ENCODE measurements at regions not wholly inside any gene's neighbourhood (a gene's known extent, or its start where the extent isn't known, plus 50 kb on each side); places are given as distances from the start of the nearest gene placed in this dataset.
"Not testable (repeated sequence)": the region's sequence is repeated elsewhere in the genome, so short reads cannot be mapped to it uniquely, and the experiment has no call there.

DNA sequence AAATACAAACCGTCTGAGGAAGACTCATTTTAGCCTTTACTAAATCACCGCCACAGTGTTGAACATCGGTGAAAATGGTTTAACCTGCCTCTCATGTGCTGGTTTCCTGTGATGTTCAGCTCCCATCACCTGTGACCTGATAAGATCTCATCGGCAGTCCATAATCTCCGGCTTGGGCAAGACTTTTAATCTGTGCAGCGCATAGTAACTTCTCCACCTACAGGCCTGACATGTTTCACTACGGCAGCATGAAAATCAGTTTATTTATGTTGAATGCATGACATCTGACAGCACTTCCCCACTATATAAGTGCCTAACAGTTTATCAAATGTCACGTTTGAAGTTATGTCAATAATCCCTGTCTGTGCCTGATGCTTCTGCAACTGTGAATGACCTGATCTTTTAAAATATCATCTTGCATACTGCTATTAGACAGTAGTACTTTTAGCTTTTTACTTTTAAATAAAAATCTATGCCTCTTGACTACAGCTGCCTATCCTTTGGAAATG lies 1919.8 kb upstream of the AGA start:
- no peak for DNase-seq

DNA sequence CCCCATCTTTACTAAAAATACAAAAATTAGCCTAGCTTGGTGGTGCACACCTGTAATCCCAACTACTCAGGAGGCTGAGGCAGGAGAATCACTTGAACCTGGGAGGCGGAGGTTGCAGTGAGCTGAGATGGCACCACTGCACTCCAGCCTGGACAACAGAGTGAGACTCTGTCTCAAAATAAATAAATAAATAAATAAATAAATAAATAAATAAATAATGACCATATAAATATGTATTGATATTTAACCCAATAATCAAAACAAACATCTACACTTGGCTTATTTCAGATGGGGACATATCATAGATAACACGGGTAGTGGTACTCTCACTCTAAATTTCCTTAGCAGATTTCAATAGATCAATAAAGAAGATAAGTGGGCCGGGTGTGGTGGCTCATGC lies 1923.7 kb upstream of the AGA start:
- DNase-seq, result not testable (repeated sequence)

DNA sequence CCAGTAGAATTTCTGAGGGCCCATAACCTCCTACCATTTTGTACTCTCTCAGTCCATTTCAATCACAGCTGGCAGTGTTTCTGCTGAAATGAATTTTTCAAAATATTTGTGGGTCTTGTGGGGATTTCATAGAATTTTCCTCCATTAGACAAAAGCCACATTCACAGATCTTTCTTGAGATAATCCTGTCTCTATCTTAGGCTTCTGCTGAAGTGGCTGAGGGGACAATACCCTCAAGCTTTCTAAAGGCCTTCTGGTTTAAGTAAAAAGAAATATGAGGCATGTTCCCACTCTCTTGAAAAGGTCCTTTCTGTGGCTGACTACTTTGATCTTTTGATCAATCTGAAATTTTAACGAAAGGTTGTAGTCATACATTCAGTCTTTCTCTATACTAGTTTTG lies 1930.0 kb upstream of the AGA start:
- DNase-seq, result no peak

DNA sequence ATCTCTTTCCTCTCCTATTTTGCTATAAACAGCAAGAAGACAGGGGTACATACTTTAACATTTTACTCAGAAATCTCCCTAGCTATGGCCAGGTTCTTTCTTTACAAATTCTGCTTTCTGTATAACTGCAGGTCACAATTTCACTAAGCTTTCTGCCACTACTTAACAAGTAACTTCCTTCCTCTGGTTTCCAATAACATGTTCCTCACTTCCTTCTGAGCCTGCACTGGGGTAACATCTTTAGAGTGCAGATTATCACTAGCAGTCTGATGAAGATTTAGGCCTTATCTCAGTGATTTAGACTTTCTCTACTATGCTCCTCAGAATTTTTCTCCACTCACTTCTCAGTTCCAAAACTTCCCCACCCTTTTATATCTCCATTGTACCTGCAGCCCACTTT lies 1930.5 kb upstream of the AGA start:
- DNase-seq, result no peak

DNA sequence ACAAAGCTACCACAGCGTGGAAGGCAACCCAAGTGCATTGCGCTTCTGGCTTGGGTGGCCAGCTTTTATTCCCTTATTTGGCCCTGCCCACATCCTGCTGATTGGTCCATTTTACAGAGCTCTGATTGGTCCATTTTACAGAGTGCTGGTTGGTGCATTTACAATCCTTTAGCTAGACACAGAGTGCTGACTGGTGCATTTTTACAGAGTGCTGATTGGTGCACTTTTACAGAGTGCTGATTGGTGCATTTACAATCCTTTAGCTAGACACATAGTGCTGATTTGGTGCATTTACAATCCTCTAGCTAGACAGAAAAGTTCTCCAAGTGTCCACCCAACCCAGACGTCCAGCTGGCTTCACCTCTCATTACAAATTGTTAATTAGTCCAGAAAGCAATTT lies 1936.6 kb upstream of the AGA start:
- not testable (repeated sequence) for DNase-seq

DNA sequence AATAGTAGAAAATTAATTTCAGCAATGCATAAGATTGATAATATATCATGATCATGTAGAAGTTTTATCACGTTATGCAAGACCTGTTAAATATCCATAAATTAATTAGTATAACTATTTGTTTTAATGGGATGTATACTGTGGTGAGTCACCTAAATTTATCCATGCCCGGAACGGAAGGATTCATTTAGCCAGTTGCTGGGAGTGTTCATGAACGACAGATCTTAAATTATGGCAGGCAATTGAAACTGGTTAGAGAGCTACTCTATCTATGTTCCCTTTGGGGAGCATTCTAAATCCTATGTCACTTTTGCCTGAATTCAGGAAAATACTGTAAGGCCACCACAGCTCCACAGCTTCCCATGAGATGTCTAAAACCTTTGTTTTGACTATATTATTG lies 1950.5 kb upstream of the AGA start:
- DNase-seq, result no peak

DNA sequence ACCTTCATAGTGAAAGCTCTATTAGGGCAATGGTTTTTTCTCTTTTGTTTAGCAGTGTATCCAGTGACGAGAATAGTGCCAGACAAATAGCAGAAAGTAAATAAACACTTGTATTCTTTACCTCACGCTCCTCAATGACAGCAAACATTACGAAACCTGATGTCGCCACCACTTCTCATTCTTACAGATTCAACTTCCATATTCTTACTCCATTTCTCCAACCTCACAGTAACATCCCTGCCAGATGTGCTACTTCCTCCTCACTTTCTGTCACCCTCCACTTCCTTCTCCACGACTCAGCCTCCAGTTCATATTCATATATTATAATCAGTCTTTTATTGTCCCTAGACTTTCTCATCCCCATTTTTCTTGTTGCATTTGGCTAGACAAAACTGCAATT lies 1956.2 kb upstream of the AGA start:
- DNase-seq, result no peak

DNA sequence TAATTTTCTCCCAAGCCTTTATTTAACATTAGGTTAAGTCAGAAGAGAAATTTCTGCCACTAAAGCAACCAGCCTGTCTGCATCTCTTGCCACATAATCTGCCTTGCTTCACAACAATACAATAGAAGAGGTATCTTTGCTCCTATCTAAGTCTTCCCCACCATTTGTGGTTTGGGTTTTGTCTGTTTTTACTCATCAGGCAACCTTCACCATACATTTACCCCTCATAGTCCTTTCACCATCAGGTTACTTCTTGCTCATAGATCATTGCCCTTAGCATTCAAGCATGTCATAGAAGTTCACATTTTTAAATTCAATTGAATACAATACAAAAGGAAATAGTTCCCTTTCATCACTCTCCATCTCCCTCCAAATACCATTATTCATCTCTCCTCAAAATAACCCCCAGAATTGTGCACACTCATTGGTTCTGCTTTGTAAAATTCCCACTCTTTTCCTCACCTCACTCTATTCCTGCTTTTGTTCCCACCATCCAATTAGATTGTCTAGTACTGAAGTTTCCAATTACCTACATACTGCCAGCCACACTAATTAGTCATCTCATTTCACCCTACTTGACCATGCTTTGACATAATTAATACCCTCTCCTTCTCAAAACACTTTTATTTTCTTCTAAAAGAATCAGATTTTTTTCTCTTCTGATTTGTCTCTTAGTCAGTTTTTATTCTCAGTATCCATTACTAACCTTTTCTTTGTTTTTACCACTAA lies 1957.0 kb upstream of the AGA start:
- no peak for DNase-seq

DNA sequence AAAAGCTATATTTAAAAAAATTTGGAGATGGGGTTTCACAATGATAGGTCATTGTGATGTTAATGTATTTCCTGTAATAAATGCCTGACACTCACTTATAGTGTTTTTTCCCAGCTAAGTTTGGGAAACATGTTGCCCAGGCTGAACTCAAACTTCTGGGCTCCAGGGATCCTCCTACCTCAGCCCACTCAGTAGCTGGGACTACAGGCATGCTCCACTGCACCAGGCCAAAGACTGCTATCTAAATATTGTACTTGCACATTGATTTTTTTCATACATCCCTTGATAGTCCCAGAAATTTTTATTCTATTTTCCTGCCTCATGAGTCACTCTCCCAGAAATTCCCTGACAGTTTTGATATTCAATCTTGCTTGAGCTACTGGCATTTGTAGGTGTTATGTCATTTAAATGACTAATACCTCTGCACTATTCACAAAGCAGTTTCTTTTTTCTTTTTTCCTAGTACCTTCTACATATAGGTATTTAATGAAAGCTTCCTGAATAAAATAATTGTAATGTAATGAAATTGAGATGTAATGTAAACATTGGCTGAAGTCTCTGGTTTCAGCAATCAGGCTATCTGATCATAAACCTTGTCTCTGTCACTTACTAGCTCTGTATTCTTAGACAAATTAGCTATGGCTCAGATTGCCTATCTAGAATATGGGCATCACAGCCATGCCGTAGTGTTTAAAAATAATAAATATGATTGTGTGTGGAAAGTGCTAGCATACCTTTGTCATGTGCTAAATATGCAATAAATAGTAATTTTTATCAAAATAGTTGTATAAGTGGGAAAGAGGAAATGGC lies 1973.0 kb upstream of the AGA start:
- no peak for DNase-seq

DNA sequence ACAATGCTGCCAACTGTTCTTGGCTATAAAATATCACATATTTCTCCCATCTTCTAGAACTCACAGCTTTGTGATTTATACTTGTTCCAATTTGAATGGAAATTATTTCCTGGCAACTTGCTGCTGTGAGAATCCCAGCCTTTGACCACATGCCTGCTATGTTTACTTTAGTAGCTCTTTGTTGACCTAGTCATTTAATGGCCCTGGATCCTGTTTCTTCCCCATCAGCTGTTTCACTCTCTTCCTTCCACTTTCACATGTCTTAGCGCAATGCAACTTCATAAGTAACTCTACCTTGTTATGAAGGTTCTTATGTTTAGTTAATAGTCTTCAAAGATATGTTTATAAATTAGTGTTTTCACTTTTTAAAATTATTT lies 1973.6 kb upstream of the AGA start:
- DNase-seq, result no peak

DNA sequence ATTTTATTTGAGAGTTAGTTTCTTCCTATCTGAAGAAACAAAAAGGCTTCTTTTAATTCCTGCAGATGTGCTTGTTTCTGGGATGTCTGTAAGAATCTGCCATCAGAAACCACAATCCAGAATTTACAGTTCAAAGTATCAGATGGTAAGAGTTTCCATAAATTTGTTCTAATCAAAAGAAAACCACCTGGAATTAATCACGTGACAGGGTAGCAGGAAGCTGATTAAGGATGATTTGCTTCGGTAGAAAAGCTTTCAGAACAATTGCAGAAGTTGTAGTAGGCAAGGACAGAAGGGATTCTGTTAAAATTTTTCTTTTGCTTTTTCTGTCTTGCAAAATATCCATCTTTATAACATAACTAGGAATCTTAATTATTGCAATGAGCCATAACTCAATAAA lies 1975.1 kb upstream of the AGA start:
- no peak for DNase-seq

DNA sequence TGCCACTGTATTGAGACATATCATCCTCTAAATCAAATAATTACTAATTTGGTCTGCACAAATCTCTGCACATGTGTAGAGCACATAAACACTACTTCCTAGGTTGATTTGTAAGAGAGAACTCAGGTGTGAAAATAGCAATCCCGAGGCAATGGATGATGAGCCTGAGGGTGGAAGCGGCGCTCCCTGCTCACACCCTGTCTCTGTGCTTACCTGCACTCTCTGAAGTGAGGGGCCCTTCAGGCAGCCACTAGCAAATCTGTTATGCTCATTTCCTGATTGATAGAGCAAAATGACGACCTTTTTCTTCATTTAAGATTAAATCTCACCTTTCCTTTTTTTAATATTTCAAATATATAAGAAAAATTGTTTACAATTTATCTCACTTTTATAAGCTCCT lies 1995.7 kb upstream of the AGA start:
- DNase-seq, result no peak

DNA sequence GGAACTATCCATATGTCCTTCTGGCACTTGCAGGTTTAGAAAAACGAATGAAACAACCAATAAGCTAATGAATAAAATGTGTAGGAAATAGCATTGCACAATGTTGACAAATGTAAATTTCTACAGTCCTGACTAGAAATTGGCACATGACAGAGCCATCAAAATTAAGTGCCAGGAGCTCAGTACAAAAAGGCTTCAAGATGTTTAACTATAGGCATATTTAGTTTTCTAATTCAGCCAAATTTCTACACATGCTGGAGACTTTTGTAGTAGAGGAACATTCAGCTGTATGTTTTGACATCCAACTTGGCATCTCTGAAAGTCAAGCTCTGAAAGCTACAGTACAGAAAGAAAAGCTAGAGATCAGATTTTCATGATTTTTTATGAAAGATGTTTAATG lies 1999.4 kb upstream of the AGA start:
- no peak for DNase-seq

DNA sequence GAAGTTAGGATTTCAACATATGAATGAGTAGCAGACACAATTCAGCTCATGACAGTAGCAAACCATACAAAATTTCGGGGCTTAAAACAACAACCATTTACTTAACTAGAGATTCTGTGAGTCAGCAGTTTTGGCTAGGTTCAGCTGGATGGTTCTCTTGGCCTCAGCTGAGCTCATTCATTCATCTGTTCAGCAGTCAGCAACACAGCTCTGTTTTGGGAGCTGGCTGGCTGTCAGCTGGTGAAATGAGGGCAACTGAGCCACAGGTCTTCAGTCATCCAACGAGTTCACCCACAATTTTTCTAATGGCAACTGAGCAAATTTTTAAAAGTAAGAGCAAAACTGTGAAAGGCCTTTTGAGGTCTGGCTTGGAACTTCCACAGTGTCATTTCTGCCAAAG lies 2005.1 kb upstream of the AGA start:
- no peak for DNase-seq

DNA sequence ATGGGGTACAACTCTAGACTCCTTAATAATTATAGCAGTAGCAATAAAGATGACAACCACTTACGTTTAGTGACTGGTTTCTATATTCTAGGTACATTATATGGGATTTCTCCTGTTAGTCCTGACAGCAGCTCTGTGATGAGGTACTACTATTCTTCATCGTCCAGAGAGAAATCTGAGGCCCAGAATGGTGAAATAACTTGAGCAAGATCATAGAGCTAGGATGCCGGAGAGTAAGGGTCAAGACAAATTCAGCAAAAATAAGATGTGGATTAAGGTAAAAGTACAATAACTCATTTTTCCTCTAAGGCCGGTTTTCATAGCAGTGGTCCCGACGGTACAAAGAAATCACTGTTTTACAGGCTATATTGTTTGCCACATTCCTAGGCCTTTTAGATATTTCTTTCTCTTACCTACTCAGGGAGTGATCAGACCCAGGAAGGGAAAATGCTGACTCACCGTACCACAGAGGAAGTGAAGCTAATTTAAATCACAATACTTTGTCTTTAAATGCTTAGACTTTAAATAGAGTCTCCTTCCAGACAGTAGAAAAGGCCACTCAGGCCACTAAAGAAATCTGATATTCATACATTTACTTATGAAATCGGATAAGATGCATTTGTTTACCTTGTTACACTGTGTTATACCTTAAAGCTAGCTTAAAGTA lies 2023.0 kb upstream of the AGA start:
- no peak for DNase-seq

DNA sequence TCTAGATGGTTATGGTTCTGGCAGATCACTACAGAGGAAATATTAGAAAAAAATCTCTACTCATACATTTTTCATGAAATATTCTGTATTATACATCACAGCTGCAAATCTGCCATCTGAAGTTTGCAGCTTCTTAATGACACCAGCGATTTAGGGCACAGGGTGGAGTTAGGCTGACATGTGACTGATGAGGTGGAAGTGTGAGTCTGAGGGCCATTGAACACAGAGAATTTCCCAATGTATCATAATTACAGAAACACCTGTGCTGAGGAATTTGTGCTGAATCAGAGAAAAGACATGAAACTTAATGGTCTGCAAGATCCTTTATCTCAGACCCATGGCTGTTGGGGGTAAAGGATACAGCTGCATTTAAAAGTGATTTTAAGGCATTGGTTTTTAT lies 2025.6 kb upstream of the AGA start:
- DNase-seq, result no peak

DNA sequence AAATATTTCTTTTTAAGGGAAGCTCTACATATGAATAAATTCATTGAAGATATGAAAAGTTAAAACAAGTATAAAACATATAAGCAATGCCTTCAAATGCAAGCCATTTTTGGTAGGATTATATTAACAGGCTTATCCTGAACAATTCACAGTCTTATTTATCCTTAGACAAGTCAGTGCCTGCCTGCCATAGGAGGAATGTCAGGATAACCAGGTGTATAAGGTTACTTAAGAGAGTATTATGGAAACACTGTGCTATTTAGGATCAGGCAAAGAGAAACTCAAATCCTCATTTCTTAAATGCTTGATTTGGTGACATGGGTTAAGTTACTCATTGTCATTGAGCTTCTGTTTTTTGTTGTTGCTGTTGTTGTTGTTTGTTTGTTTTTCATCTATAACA lies 2029.9 kb upstream of the AGA start:
- DNase-seq, result no peak

DNA sequence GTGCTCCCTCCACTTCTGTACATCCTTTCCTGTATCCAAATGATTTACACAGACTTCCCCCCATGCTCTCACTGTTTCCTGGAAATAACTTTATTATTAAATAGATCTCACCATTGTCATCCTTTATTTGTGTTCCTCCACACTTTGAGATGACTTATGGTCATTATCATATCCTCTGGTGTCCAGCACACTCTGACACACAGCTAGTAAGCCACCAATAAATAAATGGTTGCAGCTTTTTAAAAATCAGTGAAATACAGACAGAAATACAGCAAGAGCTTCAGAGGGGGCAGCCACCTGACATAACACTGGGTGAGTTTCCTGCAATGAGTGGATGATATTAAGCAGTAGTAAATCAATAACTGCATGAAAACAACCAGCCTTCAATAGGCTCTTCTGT lies 2036.4 kb upstream of the AGA start:
- DNase-seq, result no peak

DNA sequence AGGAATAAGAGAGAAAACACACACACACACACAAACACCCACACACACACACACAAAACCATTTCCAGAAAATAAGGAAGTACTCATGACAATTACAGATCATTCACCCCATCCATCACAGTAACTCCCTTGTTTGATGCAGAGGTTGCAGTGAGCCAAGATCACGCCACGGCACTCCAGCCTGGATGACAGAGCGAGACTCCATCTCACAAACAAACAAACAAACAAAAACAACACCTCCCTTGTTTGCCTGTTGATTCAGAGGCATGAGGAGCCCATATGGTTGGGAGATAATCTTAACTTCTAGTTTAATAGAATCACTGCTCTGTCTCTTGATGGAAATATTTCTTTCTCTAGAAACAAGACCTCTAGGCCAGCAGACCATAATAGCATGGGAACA lies 2043.5 kb upstream of the AGA start:
- DNase-seq, result no peak

DNA sequence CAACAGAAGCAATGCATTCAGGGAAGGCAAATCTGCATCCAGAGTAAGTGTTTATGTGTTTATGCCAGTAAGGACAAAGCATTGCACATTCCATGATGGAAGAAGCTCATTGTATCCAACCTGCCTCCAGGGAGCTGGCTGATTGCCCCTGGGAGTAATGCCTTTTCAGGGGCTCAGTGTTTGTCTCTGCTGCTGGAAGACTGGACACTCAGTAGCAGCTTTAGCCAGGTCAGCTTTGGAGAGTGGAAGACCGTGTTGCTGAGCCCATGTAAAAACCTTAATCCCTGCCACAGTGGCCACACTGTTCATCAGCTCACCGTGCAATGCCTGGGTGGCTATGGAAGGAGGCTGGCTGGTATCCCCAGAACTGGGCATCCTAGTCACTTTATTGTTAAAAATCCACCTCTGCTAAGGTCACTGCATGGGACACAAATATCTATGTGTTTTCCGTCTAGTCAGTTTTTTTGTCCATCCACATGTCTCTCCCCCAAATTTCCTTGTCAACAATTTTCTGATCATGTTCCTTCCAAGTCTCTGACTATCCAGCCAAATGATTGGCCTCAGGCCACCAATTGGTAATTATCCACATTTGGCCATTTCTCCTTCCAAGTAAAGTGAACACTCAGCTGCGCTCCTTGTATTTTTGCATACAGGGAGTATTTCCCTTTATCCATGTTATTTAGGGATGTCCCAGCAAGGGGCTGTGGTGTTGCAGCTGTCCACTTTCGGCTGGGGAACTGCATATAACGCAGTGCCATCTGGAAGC lies 2044.5 kb upstream of the AGA start:
- DNase-seq, result no peak

DNA sequence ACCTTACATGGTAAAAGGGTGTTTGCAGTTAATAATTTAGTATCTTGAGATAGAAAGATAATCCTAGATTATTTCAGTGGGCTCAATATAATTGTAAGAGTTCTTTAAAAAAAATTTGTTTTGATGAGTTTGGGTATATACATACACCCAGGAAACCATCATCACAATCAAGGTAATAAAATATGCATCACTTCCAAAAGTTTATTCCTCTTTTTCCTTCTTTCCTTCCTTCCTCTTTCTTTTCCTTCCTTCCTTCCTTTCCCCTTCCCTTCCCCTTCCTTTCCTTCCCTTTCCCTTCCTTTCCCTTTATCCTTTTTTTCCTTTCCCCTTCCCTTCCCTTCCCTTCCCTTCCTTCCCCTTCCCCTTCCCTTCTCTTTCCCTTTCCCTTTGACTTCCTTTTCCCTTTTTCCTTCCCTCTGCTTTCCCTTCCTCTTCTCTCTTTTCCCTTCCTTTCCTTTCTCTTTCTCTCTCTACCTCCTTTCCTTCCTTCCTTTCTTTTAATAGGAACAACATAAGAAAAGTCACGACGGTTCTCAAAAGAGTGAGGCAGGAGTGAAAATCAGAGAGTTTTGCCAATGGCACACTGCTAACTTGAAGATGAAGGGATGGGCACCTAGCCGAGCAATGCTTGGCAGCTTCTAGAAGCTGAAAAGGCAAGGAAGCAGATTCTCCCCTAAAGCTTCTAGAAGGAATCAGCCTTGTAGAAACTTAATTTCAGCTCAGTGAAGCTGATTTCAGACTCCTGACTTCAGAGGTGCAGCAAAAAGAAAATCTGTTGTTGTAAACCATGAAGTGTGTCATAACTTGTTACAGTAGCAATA lies 2050.2 kb upstream of the AGA start:
- no peak for DNase-seq

DNA sequence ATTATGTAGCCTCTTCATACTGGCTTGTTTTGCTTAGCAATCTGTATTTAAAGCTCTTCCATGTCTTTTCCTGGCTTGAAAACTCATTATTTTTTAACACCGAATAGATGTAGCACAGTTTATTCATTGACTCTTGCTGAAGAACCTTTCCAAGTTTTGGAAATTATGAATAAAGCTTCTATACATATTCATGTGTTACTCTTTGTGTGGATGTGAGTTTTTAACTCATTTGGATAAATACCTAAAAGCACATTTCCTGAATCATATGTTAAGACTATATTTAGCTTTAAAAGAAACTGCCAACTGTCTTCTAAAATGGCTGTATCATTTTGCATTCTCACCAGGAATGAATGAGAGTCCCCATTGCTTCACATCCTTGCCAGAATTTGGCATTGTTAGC lies 2061.7 kb upstream of the AGA start:
- no peak for DNase-seq
